ENCODE measurements at regions not wholly inside any gene's neighbourhood (a gene's known extent, or its start where the extent isn't known, plus 50 kb on each side); places are given as distances from the start of the nearest gene placed in this dataset.

DNA sequence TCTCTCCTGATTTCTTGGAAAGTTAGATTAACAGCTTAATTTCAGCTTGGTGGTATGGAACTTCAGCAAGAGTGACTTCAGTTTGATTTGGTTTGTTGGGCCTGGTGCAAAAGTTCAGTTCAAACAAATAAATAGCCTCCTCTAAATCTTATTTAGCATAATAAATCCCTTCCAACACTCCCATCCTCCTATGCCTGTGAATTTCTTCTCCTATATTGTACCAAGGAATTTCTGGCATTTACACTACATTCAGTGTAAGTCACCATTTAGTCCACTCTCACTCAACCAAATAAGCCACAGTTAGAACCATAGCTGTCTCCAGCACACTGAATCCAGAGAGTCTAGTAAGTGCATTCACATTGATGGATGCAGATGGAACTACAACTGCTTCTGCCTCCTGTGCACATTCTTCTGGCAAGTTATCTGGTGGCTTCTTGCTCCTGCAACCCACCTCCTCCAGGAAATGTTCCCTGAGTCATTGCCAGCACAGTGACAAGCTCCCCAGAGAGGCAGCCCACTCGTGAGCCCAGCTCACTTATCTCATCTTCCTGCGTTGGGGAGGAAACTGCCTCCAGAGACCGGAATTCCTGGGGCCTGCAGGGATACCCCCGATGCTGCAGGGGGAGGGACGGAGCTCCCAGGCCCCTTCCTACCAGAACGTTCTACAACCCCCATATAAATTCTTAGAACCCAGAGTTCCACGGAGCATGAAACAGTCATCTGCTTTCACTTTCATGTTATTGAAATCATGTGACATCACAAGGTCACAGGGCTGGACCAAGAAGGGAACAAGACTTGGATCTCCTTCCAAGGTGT lies 318.3 kb downstream of the PHKB start (continued):
- TF ChIP-seq, protein P1, sequence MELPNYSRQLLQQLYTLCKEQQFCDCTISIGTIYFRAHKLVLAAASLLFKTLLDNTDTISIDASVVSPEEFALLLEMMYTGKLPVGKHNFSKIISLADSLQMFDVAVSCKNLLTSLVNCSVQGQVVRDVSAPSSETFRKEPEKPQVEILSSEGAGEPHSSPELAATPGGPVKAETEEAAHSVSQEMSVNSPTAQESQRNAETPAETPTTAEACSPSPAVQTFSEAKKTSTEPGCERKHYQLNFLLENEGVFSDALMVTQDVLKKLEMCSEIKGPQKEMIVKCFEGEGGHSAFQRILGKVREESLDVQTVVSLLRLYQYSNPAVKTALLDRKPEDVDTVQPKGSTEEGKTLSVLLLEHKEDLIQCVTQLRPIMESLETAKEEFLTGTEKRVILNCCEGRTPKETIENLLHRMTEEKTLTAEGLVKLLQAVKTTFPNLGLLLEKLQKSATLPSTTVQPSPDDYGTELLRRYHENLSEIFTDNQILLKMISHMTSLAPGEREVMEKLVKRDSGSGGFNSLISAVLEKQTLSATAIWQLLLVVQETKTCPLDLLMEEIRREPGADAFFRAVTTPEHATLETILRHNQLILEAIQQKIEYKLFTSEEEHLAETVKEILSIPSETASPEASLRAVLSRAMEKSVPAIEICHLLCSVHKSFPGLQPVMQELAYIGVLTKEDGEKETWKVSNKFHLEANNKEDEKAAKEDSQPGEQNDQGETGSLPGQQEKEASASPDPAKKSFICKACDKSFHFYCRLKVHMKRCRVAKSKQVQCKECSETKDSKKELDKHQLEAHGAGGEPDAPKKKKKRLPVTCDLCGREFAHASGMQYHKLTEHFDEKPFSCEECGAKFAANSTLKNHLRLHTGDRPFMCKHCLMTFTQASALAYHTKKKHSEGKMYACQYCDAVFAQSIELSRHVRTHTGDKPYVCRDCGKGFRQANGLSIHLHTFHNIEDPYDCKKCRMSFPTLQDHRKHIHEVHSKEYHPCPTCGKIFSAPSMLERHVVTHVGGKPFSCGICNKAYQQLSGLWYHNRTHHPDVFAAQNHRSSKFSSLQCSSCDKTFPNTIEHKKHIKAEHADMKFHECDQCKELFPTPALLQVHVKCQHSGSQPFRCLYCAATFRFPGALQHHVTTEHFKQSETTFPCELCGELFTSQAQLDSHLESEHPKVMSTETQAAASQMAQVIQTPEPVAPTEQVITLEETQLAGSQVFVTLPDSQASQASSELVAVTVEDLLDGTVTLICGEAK (IDR thresholded peaks at IDR 0.05): 0 out of 2 replicates have a peak, but pooled peaks have one; percentile 39
- TF ChIP-seq, protein P1 (CRISPR knock-in tag; IDR thresholded peaks at IDR 0.05): no peak
- peak; percentile 76; the same call in 1 of the 2 replicates for TF ChIP-seq TOE1 (IDR thresholded peaks at IDR 0.05; ENCODE audit: borderline replicate concordance)
- no peak for TF ChIP-seq TOE1 (CRISPR knock-in tag; IDR thresholded peaks at IDR 0.05; ENCODE audit: borderline replicate concordance, low read depth)
- no peak for TF ChIP-seq ZNF780A (CRISPR knock-in tag; IDR thresholded peaks at IDR 0.05)
- TF ChIP-seq, protein P2, sequence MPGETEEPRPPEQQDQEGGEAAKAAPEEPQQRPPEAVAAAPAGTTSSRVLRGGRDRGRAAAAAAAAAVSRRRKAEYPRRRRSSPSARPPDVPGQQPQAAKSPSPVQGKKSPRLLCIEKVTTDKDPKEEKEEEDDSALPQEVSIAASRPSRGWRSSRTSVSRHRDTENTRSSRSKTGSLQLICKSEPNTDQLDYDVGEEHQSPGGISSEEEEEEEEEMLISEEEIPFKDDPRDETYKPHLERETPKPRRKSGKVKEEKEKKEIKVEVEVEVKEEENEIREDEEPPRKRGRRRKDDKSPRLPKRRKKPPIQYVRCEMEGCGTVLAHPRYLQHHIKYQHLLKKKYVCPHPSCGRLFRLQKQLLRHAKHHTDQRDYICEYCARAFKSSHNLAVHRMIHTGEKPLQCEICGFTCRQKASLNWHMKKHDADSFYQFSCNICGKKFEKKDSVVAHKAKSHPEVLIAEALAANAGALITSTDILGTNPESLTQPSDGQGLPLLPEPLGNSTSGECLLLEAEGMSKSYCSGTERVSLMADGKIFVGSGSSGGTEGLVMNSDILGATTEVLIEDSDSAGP (CRISPR knock-in tag; IDR thresholded peaks at IDR 0.05): no peak
- TF ChIP-seq, protein P3, sequence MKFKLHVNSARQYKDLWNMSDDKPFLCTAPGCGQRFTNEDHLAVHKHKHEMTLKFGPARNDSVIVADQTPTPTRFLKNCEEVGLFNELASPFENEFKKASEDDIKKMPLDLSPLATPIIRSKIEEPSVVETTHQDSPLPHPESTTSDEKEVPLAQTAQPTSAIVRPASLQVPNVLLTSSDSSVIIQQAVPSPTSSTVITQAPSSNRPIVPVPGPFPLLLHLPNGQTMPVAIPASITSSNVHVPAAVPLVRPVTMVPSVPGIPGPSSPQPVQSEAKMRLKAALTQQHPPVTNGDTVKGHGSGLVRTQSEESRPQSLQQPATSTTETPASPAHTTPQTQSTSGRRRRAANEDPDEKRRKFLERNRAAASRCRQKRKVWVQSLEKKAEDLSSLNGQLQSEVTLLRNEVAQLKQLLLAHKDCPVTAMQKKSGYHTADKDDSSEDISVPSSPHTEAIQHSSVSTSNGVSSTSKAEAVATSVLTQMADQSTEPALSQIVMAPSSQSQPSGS (CRISPR knock-in tag; IDR thresholded peaks at IDR 0.05): no peak
- no peak for TF ChIP-seq KDM5B (IDR thresholded peaks at IDR 0.05; ENCODE audit: insufficient replicate concordance, low read depth, low read length)
- no peak for TF ChIP-seq HMGN3 (IDR thresholded peaks at IDR 0.05; ENCODE audit: borderline replicate concordance, extremely low read depth, insufficient read length, low read depth, low read length)
- no peak for TF ChIP-seq FOXA3 (CRISPR knock-in tag; conservative IDR thresholded peaks at IDR 0.05 in 1 of 2, IDR thresholded peaks at IDR 0.05 in 1 of 2)
- TF ChIP-seq, protein P4, sequence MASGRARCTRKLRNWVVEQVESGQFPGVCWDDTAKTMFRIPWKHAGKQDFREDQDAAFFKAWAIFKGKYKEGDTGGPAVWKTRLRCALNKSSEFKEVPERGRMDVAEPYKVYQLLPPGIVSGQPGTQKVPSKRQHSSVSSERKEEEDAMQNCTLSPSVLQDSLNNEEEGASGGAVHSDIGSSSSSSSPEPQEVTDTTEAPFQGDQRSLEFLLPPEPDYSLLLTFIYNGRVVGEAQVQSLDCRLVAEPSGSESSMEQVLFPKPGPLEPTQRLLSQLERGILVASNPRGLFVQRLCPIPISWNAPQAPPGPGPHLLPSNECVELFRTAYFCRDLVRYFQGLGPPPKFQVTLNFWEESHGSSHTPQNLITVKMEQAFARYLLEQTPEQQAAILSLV (tag; IDR thresholded peaks at IDR 0.05): no peak
